ENCODE measurements at regions not wholly inside any gene's neighbourhood (a gene's known extent, or its start where the extent isn't known, plus 50 kb on each side); places are given as distances from the start of the nearest gene placed in this dataset.

DNA sequence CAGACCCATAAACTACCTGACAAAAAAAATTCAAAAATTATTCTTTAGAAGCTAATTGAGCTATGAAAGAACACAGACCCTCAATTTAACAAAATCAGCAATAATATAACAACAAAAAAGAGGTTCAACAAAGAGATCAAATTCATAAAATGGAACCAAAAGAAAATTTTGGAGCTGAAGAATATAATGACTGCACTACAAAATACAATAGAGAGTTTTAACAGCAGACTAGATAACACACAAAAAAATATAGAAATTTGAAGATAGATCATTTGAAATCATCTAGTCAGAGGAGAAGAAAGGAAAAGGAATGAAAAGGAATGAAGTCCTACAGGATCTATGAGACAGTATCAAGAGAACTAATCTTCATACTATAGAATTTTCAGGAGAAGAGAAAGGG, 422.1 kb downstream of the PAX1 start:
- Histone ChIP-seq H3K14ac (ENCODE audit: insufficient read length) (no peak overlapping the region), H4K5ac (ENCODE audit: insufficient read length, low read depth, low read length) (no peak overlapping the region), H2AFZ (ENCODE audit: low read length) (no peak overlapping the region), H2BK5ac (ENCODE audit: low read depth, low read length) (no peak overlapping the region), H4K91ac (replicated peaks; ENCODE audit: insufficient read length, low read length) (no peak overlapping the region), H3K4me1 (replicated peaks in 1 of 4; ENCODE audit: control insufficient read depth in 3 of 4, insufficient read depth in 4 of 4, low read length in 3 of 4) (no peaks in the 10 kb centered on the region), H3K4me3 (ENCODE audit: extremely low read depth in 1 of 4, insufficient read depth in 2 of 4, low read depth in 3 of 4, low read length in 4 of 4) (no peak overlapping the region), H4K8ac (ENCODE audit: extremely low read depth, insufficient read depth, low read length) (no peak overlapping the region), H3K27ac (ENCODE audit: low read depth, low read length) (no peak overlapping the region), H3K36me3 (ENCODE audit: control insufficient read depth in 2 of 4, insufficient read depth in 4 of 4, low read length in 3 of 4) (no peaks in the 10 kb centered on the region), H3K4ac (replicated peaks; ENCODE audit: insufficient read length, low read depth, low read length) (no peak overlapping the region), H3K23me2 (ENCODE audit: low read depth, low read length) (no peaks in the 10 kb centered on the region), H2BK12ac (ENCODE audit: low read depth, low read length) (no peak overlapping the region), H3K9ac (replicated peaks in 1 of 4; ENCODE audit: extremely low read depth in 1 of 4, low read depth in 3 of 4, low read length in 3 of 4) (no peak overlapping the region), H2BK120ac (replicated peaks; ENCODE audit: low read depth, low read length) (no peak overlapping the region), H4K20me1 (replicated peaks in 1 of 2; ENCODE audit: control insufficient read depth in 1 of 2, insufficient read depth in 2 of 2, low read length in 2 of 2) (no peaks in the 10 kb centered on the region), H3K9me3 (ENCODE audit: insufficient read depth in 2 of 2, low read depth in 1 of 2, low read length in 1 of 2) (peaks cover 0 to 2% of the 10 kb centered on the region in 2 experiments; a peak in 2 of 4 replicates), H2BK20ac (ENCODE audit: low read length) (no peak overlapping the region), H3K23ac (ENCODE audit: insufficient read length) (no peak overlapping the region), H3K56ac (replicated peaks; ENCODE audit: insufficient read length, low read depth, low read length) (no peak overlapping the region), H3K4me2 (ENCODE audit: insufficient read depth in 1 of 2, low read depth in 2 of 2, low read length in 2 of 2) (no peak overlapping the region), H3K79me1 (ENCODE audit: low read depth, low read length) (no peaks in the 10 kb centered on the region), H2BK15ac (ENCODE audit: low read length) (no peak overlapping the region), H2AK5ac (ENCODE audit: low read depth, low read length) (no peak overlapping the region), H3K18ac (ENCODE audit: extremely low read depth, low read length) (no peak overlapping the region), H3K79me2 (ENCODE audit: control insufficient read depth in 1 of 2, insufficient read depth in 2 of 2, low read length in 2 of 2) (no peaks in the 10 kb centered on the region), H3K27me3 (replicated peaks in 1 of 4; ENCODE audit: control insufficient read depth in 3 of 4, extremely low read depth in 1 of 4, insufficient read depth in 3 of 4, low read length in 3 of 4) (peaks cover 0 to 1% (median 0%) of the 10 kb centered on the region in 4 experiments; a peak in 1 of 7 replicates)
- ChIA-PET POLR2A (ENCODE audit: partially characterized antibody) (no interaction called here), CTCF (ENCODE audit: partially characterized antibody) (interaction anchor here (0.6 kb wide), 1 partner anchor 57 kb away, joined by 4 read pairs; no protein-coding TSS in a partner anchor)
- FAIRE-seq: no peak
- TF ChIP-seq CTBP2 (IDR thresholded peaks at IDR 0.05; ENCODE audit: borderline replicate concordance, insufficient read depth, insufficient read length, low read length): no peak
- TF ChIP-seq NRF1 (IDR thresholded peaks at IDR 0.05; ENCODE audit: low read depth, low read length): no peak
- no peak for TF ChIP-seq SP1 (IDR thresholded peaks at IDR 0.05; ENCODE audit: low read depth, low read length)
- TF ChIP-seq SAP30 (IDR thresholded peaks at IDR 0.05; ENCODE audit: insufficient read depth, insufficient replicate concordance, low read length): no peak
- no peak for TF ChIP-seq CHD1 (IDR thresholded peaks at IDR 0.05; ENCODE audit: low read depth, low read length)
- TF ChIP-seq BCL11A (IDR thresholded peaks at IDR 0.05; ENCODE audit: low read depth in 2 of 2, low read length in 2 of 2): no peak
- TF ChIP-seq ASH2L (IDR thresholded peaks at IDR 0.05; ENCODE audit: low read length): no peak
- TF ChIP-seq CBX8 (IDR thresholded peaks at IDR 0.05; ENCODE audit: borderline replicate concordance, low read depth, low read length): no peak
- TF ChIP-seq CBX5 (IDR thresholded peaks at IDR 0.05; ENCODE audit: low read depth, low read length): no peak
- no peak for TF ChIP-seq EGR1 (IDR thresholded peaks at IDR 0.05; ENCODE audit: borderline replicate concordance, low read depth, low read length)
- no peak for TF ChIP-seq HDAC6 (IDR thresholded peaks at IDR 0.05; ENCODE audit: low read depth, low read length)
- no peak for DNase-seq (ENCODE audit: low read depth in 1 of 2, low spot score in 2 of 2)

Data from H1 (cell line).